ENCODE measurements at regions not wholly inside any gene's neighbourhood (a gene's known extent, or its start where the extent isn't known, plus 50 kb on each side); places are given as distances from the start of the nearest gene placed in this dataset.
"Not testable (repeated sequence)": the region's sequence is repeated elsewhere in the genome, so short reads cannot be mapped to it uniquely, and the experiment has no call there.

DNA sequence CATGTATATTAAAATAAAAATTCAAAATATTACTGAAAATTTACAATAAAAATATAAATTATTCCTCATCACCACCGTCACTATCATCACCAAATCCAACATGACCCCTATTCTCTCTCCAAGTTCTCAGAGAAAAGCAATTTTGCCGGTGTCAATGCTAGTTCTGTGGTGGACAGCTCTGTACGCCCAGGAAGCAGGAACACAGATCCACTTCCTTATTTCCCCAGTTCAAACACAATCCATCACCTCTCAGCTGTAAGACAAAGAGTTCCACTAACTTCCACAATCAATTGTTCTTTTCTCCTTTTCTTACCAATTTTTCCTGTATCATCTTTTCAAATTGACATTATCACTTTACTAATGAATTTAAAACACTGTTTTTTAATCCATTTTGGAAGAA, 177.0 kb upstream of the LRRC61 start:
- DNase-seq (ENCODE audit: low spot score): peak; percentile 16
- intact Hi-C loops (cut with DNase I): not testable (repeated sequence)

DNA sequence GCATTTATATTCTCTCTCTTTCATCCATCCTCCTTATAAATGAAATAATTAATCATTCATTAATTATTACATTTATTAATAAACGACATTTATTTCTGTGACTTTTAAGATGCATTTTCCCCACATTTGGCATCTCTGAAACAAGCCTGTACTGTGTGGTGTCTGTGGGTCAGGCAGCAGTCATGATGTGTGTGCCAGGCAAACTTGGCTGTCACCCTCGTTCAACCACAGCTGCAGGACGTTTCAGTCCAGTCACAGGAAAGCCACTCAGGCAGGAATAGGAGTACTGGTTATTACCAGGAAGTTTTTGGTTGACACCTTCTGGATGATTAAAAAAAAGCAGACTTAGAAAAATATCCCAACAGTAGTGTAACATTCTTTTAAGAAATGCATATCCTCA, 175.6 kb upstream of the LRRC61 start:
- DNase-seq (ENCODE audit: low spot score); intact Hi-C loops (cut with DNase I): not testable (repeated sequence)

DNA sequence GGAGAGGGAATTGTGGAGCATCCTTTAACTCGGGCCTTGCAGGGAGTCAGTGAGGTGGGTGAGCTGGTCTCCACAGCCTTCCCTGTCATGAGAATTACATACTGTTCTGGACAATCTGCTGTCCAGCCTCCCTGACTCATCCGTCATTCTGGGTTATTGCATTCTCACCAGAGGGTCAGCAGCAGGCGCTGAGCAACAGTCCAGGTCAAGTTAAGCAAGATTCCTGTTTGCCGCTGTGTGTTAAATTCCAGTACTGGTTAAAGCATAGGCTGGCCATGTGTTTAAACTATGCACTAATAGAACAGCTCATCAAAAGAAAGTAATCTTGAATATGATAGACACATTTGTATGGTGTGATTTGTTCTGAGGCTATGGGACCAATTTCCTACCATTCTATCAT, 167.1 kb upstream of the LRRC61 start:
- intact Hi-C loops (cut with DNase I); DNase-seq (ENCODE audit: low spot score): not testable (repeated sequence)

DNA sequence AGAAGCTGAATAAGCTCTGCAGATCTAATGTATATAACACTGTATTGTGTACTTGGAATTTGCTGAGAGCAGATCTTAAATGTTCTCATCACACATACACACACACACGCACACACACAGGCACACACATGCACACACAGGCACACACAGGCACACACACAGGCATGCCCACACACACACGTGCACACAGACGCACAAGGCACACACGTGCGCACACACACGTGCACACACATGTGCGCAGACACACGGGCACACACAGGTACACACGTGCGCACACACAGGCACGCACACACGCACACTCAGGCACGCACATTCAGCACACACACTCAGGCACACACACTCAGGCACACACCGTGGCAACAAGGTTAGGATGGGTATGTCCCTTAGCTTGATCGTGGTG, 164.5 kb upstream of the LRRC61 start:
- DNase-seq (ENCODE audit: low spot score); intact Hi-C loops (cut with DNase I): not testable (repeated sequence)

DNA sequence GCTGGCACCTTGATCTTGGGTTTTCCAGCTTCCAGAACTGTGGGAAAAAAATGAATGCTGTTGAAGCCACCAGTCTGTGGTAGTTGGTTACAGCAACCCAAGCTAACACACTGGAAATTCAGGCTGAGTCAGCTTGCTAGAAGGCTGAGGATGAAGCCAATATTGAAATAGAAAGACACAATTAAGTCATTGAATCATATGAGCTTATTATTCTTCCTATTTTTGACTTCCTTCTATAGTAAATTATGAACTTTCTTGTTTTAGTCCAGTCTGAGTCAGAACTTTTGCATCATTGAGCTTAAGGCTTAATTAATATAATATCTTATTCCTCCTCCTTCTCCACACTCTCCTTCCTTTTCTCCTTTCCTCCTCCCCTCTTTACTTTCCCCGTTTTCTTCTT, 153.6 kb upstream of the LRRC61 start:
- DNase-seq (ENCODE audit: low spot score); intact Hi-C loops (cut with DNase I): not testable (repeated sequence)

DNA sequence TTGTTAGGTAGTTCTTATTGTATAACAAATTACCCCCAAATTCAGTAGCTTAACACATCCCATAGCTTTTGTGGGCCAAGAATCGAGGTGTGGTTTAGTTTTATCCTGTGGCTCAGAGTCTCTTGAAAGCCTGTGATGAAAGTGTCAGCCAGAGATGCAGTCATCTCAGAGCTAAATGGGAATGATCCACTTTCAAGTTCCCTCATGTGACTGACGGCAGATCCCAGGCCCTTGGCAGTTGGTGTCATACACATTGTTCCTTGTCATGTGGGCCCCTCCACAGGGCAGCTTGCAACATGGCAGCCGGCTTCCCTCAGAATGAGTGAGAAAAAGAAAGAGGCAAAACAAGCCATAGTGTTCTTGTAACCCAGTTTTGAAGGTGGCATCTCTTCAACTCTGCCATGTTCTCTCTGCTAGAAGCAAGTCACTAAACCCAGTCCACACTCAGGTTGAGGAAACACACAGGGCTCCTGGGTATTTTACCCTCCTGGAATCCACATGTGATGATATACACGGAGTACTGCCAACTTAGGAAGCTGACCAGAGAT, 153.1 kb upstream of the LRRC61 start:
- DNase-seq (ENCODE audit: low spot score); intact Hi-C loops (cut with DNase I): not testable (repeated sequence)

DNA sequence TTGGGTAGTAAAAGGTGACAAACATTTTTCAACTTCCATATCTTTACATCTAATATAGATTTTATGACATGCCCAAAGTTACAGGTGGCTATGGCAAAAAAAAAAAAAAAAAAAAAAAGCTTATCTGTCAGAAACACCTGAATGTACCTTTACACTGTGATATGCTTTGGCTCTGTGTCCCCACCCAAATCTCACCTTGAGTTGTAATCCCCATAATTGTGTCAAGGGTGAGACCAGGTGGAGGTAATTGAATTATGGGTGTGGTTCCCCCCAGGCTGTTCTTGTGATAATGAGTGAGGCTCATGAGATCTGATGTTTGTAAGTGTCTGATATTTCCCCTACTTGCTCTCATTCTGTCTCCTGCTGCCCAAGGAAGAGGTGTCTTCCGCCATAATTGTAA, 139.6 kb upstream of the LRRC61 start:
- DNase-seq (ENCODE audit: low spot score); intact Hi-C loops (cut with DNase I): not testable (repeated sequence)

DNA sequence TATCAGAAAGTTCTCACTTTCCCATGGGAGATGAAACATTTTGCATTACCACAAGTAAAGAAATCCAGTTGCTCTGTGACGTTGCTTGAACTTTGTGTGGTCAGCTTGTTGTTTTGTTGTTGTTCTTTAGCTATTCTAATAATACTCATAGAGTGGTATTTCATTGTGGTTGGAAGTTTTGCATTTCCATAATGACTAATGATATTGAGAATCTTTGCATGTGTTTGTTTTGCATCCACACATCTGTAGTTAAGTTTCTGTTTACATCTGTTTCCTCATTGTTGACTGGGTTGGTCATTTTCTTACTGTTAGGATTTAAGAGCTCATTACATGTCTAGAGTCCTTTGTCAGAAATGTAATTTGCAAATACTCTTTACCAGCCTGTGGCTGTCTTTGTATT, 133.2 kb upstream of the LRRC61 start:
- DNase-seq (ENCODE audit: low spot score); intact Hi-C loops (cut with DNase I): not testable (repeated sequence)

DNA sequence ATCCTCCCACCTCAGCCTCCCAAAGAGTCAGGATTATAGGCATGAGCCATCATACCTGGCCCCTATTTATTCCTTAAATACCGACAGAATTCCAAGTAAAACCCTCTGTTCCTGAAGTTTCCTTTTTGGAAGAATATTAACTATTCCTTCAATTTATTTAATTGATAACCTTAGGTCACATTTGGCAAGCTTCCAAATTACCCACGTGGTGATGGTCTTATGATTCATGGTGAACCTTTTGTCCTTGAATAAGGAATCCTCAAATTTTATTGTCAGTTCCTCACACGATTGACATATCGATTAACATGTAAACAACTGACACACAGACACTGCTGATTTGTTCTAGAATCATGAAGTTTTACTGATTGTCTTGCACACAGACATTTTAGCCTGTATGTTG, 130.6 kb upstream of the LRRC61 start:
- intact Hi-C loops (cut with DNase I); DNase-seq (ENCODE audit: low spot score): not testable (repeated sequence)

DNA sequence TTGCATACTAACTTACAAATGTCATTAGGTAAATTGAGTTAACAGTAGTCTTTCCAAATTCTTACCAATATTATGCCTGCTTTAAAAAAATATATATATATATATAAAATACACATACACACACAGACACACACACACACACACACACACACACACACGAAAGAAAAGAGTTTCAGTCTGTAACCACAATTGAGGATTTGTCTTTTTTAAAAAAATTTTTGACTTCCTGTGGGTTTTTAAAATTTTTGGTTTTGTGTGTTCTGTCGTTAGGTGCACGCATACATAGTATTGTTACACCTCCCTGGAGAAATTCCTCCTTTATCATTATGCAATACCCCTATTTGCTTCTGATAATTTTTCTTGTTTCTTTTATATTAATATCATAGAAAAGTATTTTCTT, 129.3 kb upstream of the LRRC61 start:
- intact Hi-C loops (cut with DNase I); DNase-seq (ENCODE audit: low spot score): not testable (repeated sequence)
